CD4-positive, alpha-beta memory T cell (primary cell): ENCODE measurements at regions not wholly inside any gene's neighbourhood (a gene's known extent, or its start where the extent isn't known, plus 50 kb on each side); places are given as distances from the start of the nearest gene placed in this dataset.

Source experiments
- CTCF ChIA-PET: fragments of 350-600 bp; sonication (Branson Sonifier 250); formaldehyde crosslinking; loops from one replicate; lab custom pipeline; 2021; ENCODE audit warnings: inconsistent platforms; ENCODE audit not compliant: partially characterized antibody; lab: Charles Lee
- POLR2A ChIA-PET: fragments of 350-600 bp; sonication (Branson Sonifier 250); formaldehyde crosslinking; loops from one replicate; lab custom pipeline; 2021; ENCODE audit not compliant: partially characterized antibody; lab: Charles Lee
- DNase-seq, 5 donors: peaks; one replicate each; pipeline versions ENCODE4 v3.0.0 to v3.0.0-alpha.2; 2020 to 2022; ENCODE audit warnings: mixed read lengths in 1 of 5
- H3K27ac ChIP-seq: one replicate; pipeline ENCODE4 v1.7.0; 2013; ENCODE audit warnings: low read depth, low read length
- H3K27me3 ChIP-seq: 2 replicates; pipeline ENCODE4 v1.7.0; 2013; ENCODE audit warnings: mild to moderate bottlenecking, low read length, moderate library complexity; ENCODE audit not compliant: insufficient read depth
- H3K36me3 ChIP-seq: 2 replicates; pipeline ENCODE4 v1.7.0; 2013; ENCODE audit warnings: mild to moderate bottlenecking, low read length, moderate library complexity; ENCODE audit not compliant: insufficient read depth
- H3K4me1 ChIP-seq: 2 replicates; pipeline ENCODE4 v1.7.0; 2013; ENCODE audit warnings: mild to moderate bottlenecking, low read length, moderate library complexity; ENCODE audit not compliant: insufficient read depth
- H3K4me3 ChIP-seq, 2 donors: one replicate each; pipeline ENCODE4 v1.7.0; 2013; ENCODE audit warnings: low read length in 2 of 2, mild to moderate bottlenecking in 1 of 2
- H3K9me3 ChIP-seq, 2 donors: one replicate each; pipeline ENCODE4 v1.7.0; 2013; ENCODE audit warnings: low read length in 2 of 2, control low read depth in 1 of 2; ENCODE audit not compliant: control insufficient read depth in 1 of 2
- H3K27ac Mint-ChIP-seq, 7 donors: one replicate each; pipeline ENCODE4 v1.8.0; 2020 to 2021; ENCODE audit warnings: mixed read lengths in 7 of 7, mild to moderate bottlenecking in 6 of 7, inconsistent platforms in 3 of 7, moderate library complexity in 3 of 7
- H3K27me3 Mint-ChIP-seq, 2 donors: one replicate each; pipeline ENCODE4 v1.8.0; 2020 to 2021; ENCODE audit warnings: mixed read lengths in 2 of 2
- H3K36me3 Mint-ChIP-seq, 2 donors: one replicate each; pipeline ENCODE4 v1.8.0; 2020 to 2021; ENCODE audit warnings: mixed read lengths in 2 of 2, inconsistent platforms in 1 of 2, mild to moderate bottlenecking in 1 of 2
- H3K4me1 Mint-ChIP-seq, 4 donors: one replicate each; pipeline ENCODE4 v1.8.0; 2020 to 2021; ENCODE audit warnings: mixed read lengths in 4 of 4, mild to moderate bottlenecking in 1 of 4
- H3K4me3 Mint-ChIP-seq, 8 donors: one replicate each; pipeline ENCODE4 v1.8.0; 2020 to 2021; ENCODE audit warnings: mixed read lengths in 8 of 8, mild to moderate bottlenecking in 7 of 8, moderate library complexity in 6 of 8, inconsistent platforms in 3 of 8
- H3K9me3 Mint-ChIP-seq, 8 donors: one replicate each; pipeline ENCODE4 v1.8.0; 2020 to 2021; ENCODE audit warnings: mixed read lengths in 8 of 8, mild to moderate bottlenecking in 5 of 8, inconsistent platforms in 3 of 8, moderate library complexity in 1 of 8
- intact Hi-C: fragments of 100-400 bp; cut with micrococcal nuclease; formaldehyde crosslinking; loops from one replicate; pipeline ENCODE4 v1.15.1; 2023

DNA sequence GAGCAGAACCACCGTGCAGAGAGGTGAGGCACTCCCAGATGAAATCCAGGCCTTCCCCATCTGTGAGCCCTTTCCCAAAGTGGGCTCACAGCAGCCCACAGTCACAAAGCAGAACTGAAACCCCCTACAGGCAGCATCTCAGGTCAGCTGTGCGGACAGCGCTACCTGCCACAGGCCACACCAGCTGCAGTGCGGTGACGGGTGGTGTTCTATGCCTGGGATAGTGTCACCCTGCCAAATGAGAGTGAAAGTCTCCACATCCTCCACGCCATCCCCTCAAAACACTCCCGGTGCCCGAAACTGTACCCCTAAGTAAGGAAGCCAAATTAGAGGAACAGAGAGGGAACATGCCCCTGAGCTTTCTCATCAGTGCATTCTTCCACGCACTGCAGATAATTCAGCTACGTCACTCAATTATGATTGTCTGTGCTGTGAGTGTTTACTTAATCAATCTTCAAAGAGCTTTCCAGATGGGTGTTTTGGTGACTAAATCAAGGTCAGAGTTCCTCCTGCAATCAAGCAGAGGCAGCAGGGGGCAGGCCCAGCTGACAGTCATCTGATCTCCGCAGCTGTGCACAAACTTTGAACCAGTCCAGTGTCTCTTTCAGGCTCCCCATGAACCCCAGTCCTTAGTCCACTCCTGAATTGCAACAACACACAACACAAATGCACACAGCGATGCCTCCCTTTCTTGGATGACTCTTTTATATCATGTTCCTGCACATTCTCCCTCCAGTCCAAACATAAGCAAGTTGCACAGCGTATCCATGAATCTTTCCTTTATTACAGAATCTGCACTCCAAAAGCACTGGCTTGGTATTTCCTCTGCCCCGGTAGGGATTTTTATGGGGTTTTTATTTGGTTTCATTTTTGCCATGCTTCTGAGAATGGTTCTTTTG is 150.0 kb downstream of the TOMM20 start:
- Histone ChIP-seq H3K4me3 (peak overlapping the region in 1 of 2 donors; percentile 33), H3K9me3 (no peaks in the 10 kb centered on the region), H3K4me1 (peaks cover 65% of the 10 kb centered on the region), H3K36me3 (no peaks in the 10 kb centered on the region), H3K27me3 (no peaks in the 10 kb centered on the region), H3K27ac (peak overlapping the region; percentile 88)
- intact Hi-C loops, result loop anchor here (1.0 to 2.0 kb wide), 4 partner anchors 16 to 367 kb away; no protein-coding TSS in a partner anchor
- Mint-ChIP-seq H3K36me3 (peaks cover 0 to 3% of the 10 kb centered on the region in 2 donors), H3K4me3 (peak overlapping the region; percentile 43 to 93 (median 79)), H3K27me3 (no peaks in the 10 kb centered on the region), H3K9me3 (no peaks in the 10 kb centered on the region), H3K27ac (peak overlapping the region; percentile 96 to 99 (median 97)), H3K4me1 (peaks cover 40 to 83% (median 53%) of the 10 kb centered on the region in 4 donors)
- DNase-seq, result peak; percentile 72 to 87 (median 77)
- POLR2A ChIA-PET, result interaction anchor here (0.5 to 8.2 kb wide), 27 partner anchors 8 to 605 kb away, joined by 3 to 104 read pairs (median 4); partner anchors contain the start of genes COA6 and IRF2BP2
- CTCF ChIA-PET, result interaction anchor here (0.6 to 6.1 kb wide), 22 partner anchors 8 to 479 kb away, joined by 3 to 33 read pairs (median 4); partner anchors contain the start of gene IRF2BP2

DNA sequence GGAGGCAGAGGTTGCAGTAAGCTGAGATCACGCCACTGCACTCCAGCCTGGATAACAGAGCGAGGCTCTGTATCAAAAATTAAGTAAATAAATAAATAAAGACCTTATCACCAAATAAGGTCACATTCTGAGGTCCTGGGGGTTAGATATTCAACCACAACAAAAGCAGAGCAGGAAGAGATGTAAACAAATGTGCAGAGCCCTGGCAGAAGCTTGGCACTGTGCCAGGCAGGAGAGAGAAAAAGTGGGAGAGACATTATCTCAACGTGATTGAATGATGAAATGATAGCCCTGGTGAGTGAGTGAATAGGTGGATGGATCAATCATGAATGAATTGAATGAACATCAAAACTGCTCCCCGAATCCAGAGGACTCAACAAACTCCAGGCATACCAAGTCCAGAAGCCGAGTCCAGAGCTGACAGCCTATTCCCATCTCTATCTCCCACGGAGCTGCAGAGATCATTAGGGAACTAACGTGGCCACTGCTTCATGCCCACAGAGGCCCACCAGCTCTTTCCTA is 150.7 kb downstream of the TOMM20 start:
- H3K4me3 ChIP-seq, result peak overlapping the region in 1 of 2 donors; percentile 29
- Mint-ChIP-seq H3K27ac (peak overlapping the region; percentile 96 to 99 (median 97)), H3K4me1 (peaks cover 39 to 81% (median 54%) of the 10 kb centered on the region in 4 donors), H3K27me3 (no peaks in the 10 kb centered on the region), H3K36me3 (peaks cover 0 to 3% of the 10 kb centered on the region in 2 donors), H3K9me3 (no peaks in the 10 kb centered on the region), H3K4me3 (peak overlapping the region in 7 of 8 donors; percentile 67 to 93 (median 79))
- H3K4me1 ChIP-seq, result peaks cover 63% of the 10 kb centered on the region
- no peaks in the 10 kb centered on the region for H3K27me3 ChIP-seq
- CTCF ChIA-PET, result interaction anchor here (0.9 to 6.1 kb wide), 18 partner anchors 8 to 479 kb away, joined by 3 to 33 read pairs (median 4); partner anchors contain the start of gene IRF2BP2
- H3K36me3 ChIP-seq, result no peaks in the 10 kb centered on the region
- no peaks in the 10 kb centered on the region for H3K9me3 ChIP-seq
- H3K27ac ChIP-seq, result peak overlapping the region; percentile 88
- DNase-seq, result peak in 1 of 5 donors; percentile 13
- POLR2A ChIA-PET, result interaction anchor here (0.6 to 8.2 kb wide), 19 partner anchors 8 to 376 kb away, joined by 3 to 104 read pairs (median 4); partner anchors contain the start of gene IRF2BP2
- intact Hi-C loops, result loop anchor here (1.0 to 2.0 kb wide), 4 partner anchors 15 to 367 kb away; no protein-coding TSS in a partner anchor

DNA sequence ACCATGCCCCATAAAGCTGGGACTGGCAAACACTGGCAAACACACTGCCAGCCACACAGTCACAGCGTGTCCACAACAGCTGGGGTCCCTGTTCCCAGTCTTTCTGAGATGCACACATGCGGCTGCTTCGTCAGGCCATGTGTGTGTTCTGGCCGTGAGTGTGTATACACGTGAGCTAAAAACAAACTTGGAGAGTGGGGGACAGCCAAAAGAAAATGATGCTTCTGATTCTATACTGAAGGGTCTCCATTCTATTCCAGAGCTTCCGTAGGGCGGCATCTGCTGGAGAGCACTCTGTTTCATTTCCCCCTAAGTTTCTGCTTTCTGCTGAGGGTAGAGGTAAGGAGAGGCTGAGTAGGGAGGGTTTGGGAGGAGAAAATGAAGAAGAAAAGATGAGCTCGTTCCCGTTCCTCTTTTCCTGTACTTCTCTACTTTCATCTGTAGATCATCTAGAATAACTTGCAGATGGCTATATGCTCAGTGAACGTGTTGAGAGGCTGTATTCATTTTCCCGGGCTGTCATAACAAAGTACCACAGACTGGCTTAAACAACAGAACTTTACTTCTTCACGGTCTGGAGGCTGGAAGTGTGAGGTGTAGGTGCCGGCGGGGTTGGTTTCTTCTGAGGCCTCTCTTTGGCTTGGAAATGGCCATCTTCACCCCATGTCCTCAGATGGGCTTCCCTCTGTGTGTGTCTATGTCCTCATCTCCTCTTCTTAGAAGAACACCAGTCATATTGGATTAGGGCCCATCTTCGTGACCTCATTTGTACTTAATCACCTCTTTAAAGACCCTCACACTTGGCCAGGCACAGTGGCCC is 151.6 kb downstream of the TOMM20 start:
- no peak overlapping the region for H3K4me3 ChIP-seq
- POLR2A ChIA-PET, result interaction anchor here (0.9 to 8.2 kb wide), 9 partner anchors 9 to 375 kb away, joined by 3 to 104 read pairs (median 27); partner anchors contain the start of gene IRF2BP2
- Mint-ChIP-seq H3K4me3 (peak overlapping the region in 3 of 8 donors; percentile 10 to 79 (median 30)), H3K36me3 (peaks cover 0 to 3% of the 10 kb centered on the region in 2 donors), H3K9me3 (no peaks in the 10 kb centered on the region), H3K27ac (peak overlapping the region; percentile 96 to 99 (median 97)), H3K27me3 (no peaks in the 10 kb centered on the region), H3K4me1 (peaks cover 44 to 90% (median 60%) of the 10 kb centered on the region in 4 donors)
- intact Hi-C loops, result no loop called here
- H3K4me1 ChIP-seq, result peaks cover 72% of the 10 kb centered on the region
- peak overlapping the region; percentile 88 for H3K27ac ChIP-seq
- no peaks in the 10 kb centered on the region for H3K27me3 ChIP-seq
- CTCF ChIA-PET, result interaction anchor here (1.5 to 6.1 kb wide), 6 partner anchors 9 to 478 kb away, joined by 3 to 33 read pairs (median 8); partner anchors contain the start of gene IRF2BP2
- no peaks in the 10 kb centered on the region for H3K9me3 ChIP-seq
- H3K36me3 ChIP-seq, result no peaks in the 10 kb centered on the region
- DNase-seq, result no peak

GRCh38 chr1:234975941-234976860 is 152.4 kb downstream of the TOMM20 start:
- ChIA-PET CTCF (interaction anchor here (1.0 to 6.1 kb wide), 6 partner anchors 10 to 477 kb away, joined by 3 to 33 read pairs (median 6); partner anchors contain the start of gene IRF2BP2), POLR2A (interaction anchor here (0.8 to 8.2 kb wide), 9 partner anchors 9 to 374 kb away, joined by 3 to 104 read pairs (median 4); partner anchors contain the start of gene IRF2BP2)
- H3K4me1 ChIP-seq, result peaks cover 78% of the 10 kb centered on the region
- peak overlapping the region in 2 of 8 donors; percentile 10 to 22 for H3K4me3 Mint-ChIP-seq
- H3K4me1 Mint-ChIP-seq, result peaks cover 53 to 90% (median 66%) of the 10 kb centered on the region in 4 donors
- intact Hi-C loops, result no loop called here
- H3K36me3 ChIP-seq, result no peaks in the 10 kb centered on the region
- no peaks in the 10 kb centered on the region for H3K27me3 Mint-ChIP-seq
- no peak for DNase-seq
- peaks cover 0 to 3% of the 10 kb centered on the region in 2 donors for H3K36me3 Mint-ChIP-seq
- H3K27ac Mint-ChIP-seq, result peak overlapping the region in 5 of 7 donors; percentile 6 to 96 (median 63)
- H3K4me3 ChIP-seq, result no peak overlapping the region
- H3K27ac ChIP-seq, result no peak overlapping the region
- H3K27me3 ChIP-seq, result no peaks in the 10 kb centered on the region
- no peaks in the 10 kb centered on the region for H3K9me3 Mint-ChIP-seq
- no peaks in the 10 kb centered on the region for H3K9me3 ChIP-seq

DNA sequence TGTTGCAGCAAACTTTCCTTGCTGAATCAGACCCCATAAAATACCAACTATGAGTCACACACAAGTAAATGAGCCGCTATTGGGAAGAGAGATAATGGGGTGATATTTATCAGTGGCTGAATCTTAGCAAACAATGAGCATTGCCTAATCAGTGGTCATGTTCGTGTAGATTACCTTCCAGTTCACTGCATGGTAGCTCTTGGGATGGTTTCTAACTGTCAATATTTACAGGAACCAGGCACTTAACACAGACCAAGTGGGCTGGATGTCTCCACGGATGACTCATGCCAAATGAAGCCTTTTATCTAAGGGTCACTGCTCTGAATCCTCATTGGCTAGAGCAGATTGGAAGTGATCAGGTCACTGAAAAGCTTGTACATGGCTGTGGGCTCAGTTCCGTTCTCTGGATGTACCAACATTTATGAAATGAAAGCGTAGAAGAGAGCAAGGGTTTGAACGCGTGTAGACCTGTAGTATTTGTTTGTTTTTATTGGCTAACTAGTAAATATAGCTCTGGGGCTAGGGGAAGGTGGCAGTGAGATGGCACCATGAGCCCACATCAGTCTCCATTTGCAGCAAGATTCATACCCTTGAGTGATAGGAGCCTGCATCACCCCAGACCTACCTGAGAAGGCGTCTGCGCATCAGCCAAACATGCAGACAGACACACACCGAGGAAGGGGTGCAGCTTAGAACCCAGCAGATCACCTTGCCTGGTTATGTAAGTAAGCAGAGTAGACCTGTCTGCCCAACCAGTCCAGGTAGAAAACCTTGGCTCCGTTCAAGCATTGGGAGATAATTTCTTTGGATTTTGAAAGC is 153.3 kb downstream of the TOMM20 start:
- Histone ChIP-seq H3K27ac (no peak overlapping the region), H3K9me3 (no peaks in the 10 kb centered on the region), H3K4me3 (no peak overlapping the region), H3K27me3 (no peaks in the 10 kb centered on the region), H3K36me3 (no peaks in the 10 kb centered on the region), H3K4me1 (peaks cover 78% of the 10 kb centered on the region)
- Mint-ChIP-seq H3K36me3 (peaks cover 0 to 2% of the 10 kb centered on the region in 2 donors), H3K27me3 (no peaks in the 10 kb centered on the region), H3K4me1 (peaks cover 53 to 90% (median 66%) of the 10 kb centered on the region in 4 donors), H3K27ac (peak overlapping the region in 4 of 7 donors; percentile 7 to 89 (median 36)), H3K9me3 (no peaks in the 10 kb centered on the region), H3K4me3 (peak overlapping the region in 1 of 8 donors; percentile 23)
- ChIA-PET POLR2A (interaction anchor here (0.8 to 8.2 kb wide), 8 partner anchors 10 to 373 kb away, joined by 3 to 104 read pairs (median 3); no protein-coding TSS in a partner anchor), CTCF (interaction anchor here (0.7 to 6.1 kb wide), 6 partner anchors 11 to 376 kb away, joined by 3 to 33 read pairs (median 4); partner anchors contain the start of gene IRF2BP2)
- no peak for DNase-seq
- intact Hi-C loops, result no loop called here
